ENCODE measurements at regions not wholly inside any gene's neighbourhood (a gene's known extent, or its start where the extent isn't known, plus 50 kb on each side); places are given as distances from the start of the nearest gene placed in this dataset.

GRCh38 chr4:179112441-179113170 lies 1670.4 kb upstream of the AGA start:
- Histone ChIP-seq H3K27me3 (no peaks in the 10 kb centered on the region), H3K4me3 (no peak overlapping the region), H3K36me3 (no peaks in the 10 kb centered on the region), H3K27ac (no peak overlapping the region), H3K9me3 (no peaks in the 10 kb centered on the region), H3K4me1 (no peaks in the 10 kb centered on the region)
- in situ Hi-C loops (cut with MboI; ENCODE audit: low sequenced_read_pairs in 4 of 4) = no loop called here
- DNase-seq (no peak), ATAC-seq (no peak)
- intact Hi-C loops (cut with DNase I; ENCODE audit: low total_unique reads) = no loop called here
- no peak for TF ChIP-seq CTCF (IDR thresholded peaks at IDR 0.05 in 4 of 5, conservative IDR thresholded peaks at IDR 0.05 in 1 of 5)

GRCh38 chr4:179114615-179115014 lies 1672.4 kb upstream of the AGA start:
- H3K27me3 ChIP-seq = no peaks in the 10 kb centered on the region
- no peaks in the 10 kb centered on the region for H3K4me1 ChIP-seq
- ATAC-seq = no peak
- no peaks in the 10 kb centered on the region for H3K36me3 ChIP-seq
- H3K27ac ChIP-seq = no peak overlapping the region
- DNase-seq = no peak
- intact Hi-C loops (cut with DNase I; ENCODE audit: low total_unique reads) (no loop called here), in situ Hi-C loops (cut with MboI; ENCODE audit: low sequenced_read_pairs in 4 of 4) (no loop called here)
- no peak overlapping the region for H3K4me3 ChIP-seq
- TF ChIP-seq POLR2A (IDR thresholded peaks at IDR 0.05) (no peak), CTCF (IDR thresholded peaks at IDR 0.05 in 4 of 5, conservative IDR thresholded peaks at IDR 0.05 in 1 of 5) (no peak)
- H3K9me3 ChIP-seq = no peaks in the 10 kb centered on the region

GRCh38 chr4:179116011-179116410 lies 1673.8 kb upstream of the AGA start:
- Histone ChIP-seq H3K36me3 (no peaks in the 10 kb centered on the region), H3K4me1 (no peaks in the 10 kb centered on the region), H3K27ac (no peak overlapping the region), H3K9me3 (no peaks in the 10 kb centered on the region), H3K4me3 (no peak overlapping the region), H3K27me3 (no peaks in the 10 kb centered on the region)
- in situ Hi-C loops (cut with MboI; ENCODE audit: low sequenced_read_pairs in 4 of 4) (no loop called here), intact Hi-C loops (cut with DNase I; ENCODE audit: low total_unique reads) (no loop called here)
- DNase-seq (no peak), ATAC-seq (no peak)
- TF ChIP-seq CTCF (IDR thresholded peaks at IDR 0.05 in 4 of 5, conservative IDR thresholded peaks at IDR 0.05 in 1 of 5) (no peak), POLR2A (IDR thresholded peaks at IDR 0.05) (no peak)

GRCh38 chr4:179116581-179116980 lies 1674.3 kb upstream of the AGA start:
- intact Hi-C loops (cut with DNase I; ENCODE audit: low total_unique reads) = no loop called here
- in situ Hi-C loops (cut with MboI; ENCODE audit: low sequenced_read_pairs in 4 of 4) = no loop called here

More at GRCh38 chr4:179116581-179116980, 1674.3 kb upstream of the AGA start:
- no peaks in the 10 kb centered on the region for H3K27me3 ChIP-seq
- ATAC-seq (no peak), DNase-seq (no peak)
- no peak overlapping the region for H3K27ac ChIP-seq
- no peaks in the 10 kb centered on the region for H3K4me1 ChIP-seq
- TF ChIP-seq CTCF (IDR thresholded peaks at IDR 0.05 in 4 of 5, conservative IDR thresholded peaks at IDR 0.05 in 1 of 5) (no peak), POLR2A (IDR thresholded peaks at IDR 0.05) (no peak)
- no peaks in the 10 kb centered on the region for H3K9me3 ChIP-seq
- no peak overlapping the region for H3K4me3 ChIP-seq
- H3K36me3 ChIP-seq = no peaks in the 10 kb centered on the region

Data from gastrocnemius medialis (tissue), 4 donors.